Smooth muscle cell (in vitro differentiated cells): ENCODE measurements at regions not wholly inside any gene's neighbourhood (a gene's known extent, or its start where the extent isn't known, plus 50 kb on each side); places are given as distances from the start of the nearest gene placed in this dataset.

Source experiments
- DNase-seq: peaks from one replicate; lab custom pipeline; 2025; ENCODE audit not compliant: unreplicated experiment; lab: John Stamatoyannopoulos, UW
- H2AFZ ChIP-seq: fragments of 200-600 bp; sonication (generic); 2 replicates; pipeline ENCODE4 v1.6.0; 2016; ENCODE audit warnings: antibody characterized with exemption, low read depth, mild to moderate bottlenecking
- H3F3A ChIP-seq: fragments of 200-600 bp; sonication (generic); 2 replicates; pipeline ENCODE4 v1.6.0; 2017; ENCODE audit warnings: antibody characterized with exemption, low read depth
- H3K27ac ChIP-seq: fragments of 200-600 bp; sonication (generic); 2 replicates; pipeline ENCODE4 v1.5.1; 2016; ENCODE audit warnings: low read depth, mild to moderate bottlenecking
- H3K27me3 ChIP-seq: fragments of 200-600 bp; sonication (generic); 2 replicates; pipeline ENCODE4 v1.6.1; 2016; ENCODE audit warnings: low read depth, mild to moderate bottlenecking
- H3K36me3 ChIP-seq: fragments of 200-600 bp; sonication (generic); 2 replicates; pipeline ENCODE4 v1.5.1; 2016; ENCODE audit warnings: low read depth
- H3K4me1 ChIP-seq: fragments of 200-600 bp; sonication (generic); 2 replicates; pipeline ENCODE4 v1.5.1; 2016; ENCODE audit warnings: low read depth
- H3K4me2 ChIP-seq: fragments of 200-600 bp; sonication (generic); 2 replicates; pipeline ENCODE4 v1.6.0; 2016; ENCODE audit warnings: mild to moderate bottlenecking
- H3K4me3 ChIP-seq: fragments of 200-600 bp; sonication (generic); 2 replicates; pipeline ENCODE4 v1.5.1; 2016; ENCODE audit warnings: mild to moderate bottlenecking
- H3K79me2 ChIP-seq: fragments of 200-600 bp; sonication (generic); 2 replicates; pipeline ENCODE4 v1.6.0; 2016; ENCODE audit warnings: low read depth, mild to moderate bottlenecking
- H3K9ac ChIP-seq: fragments of 200-600 bp; sonication (generic); 2 replicates; pipeline ENCODE4 v1.6.0; 2016; ENCODE audit warnings: low read depth
- H3K9me3 ChIP-seq: fragments of 200-600 bp; sonication (generic); replicated peaks from 2 replicates; pipeline ENCODE4 v1.5.1; 2016; ENCODE audit warnings: low read depth
- H4K20me1 ChIP-seq: fragments of 200-600 bp; sonication (generic); 2 replicates; pipeline ENCODE4 v1.6.0; 2016; ENCODE audit warnings: low read depth
- CTCF ChIP-seq: fragments of 200-600 bp; sonication (generic); IDR thresholded peaks from 2 replicates; pipeline ENCODE4 v1.5.1; 2017; ENCODE audit warnings: borderline replicate concordance, mild to moderate bottlenecking, antibody characterized with exemption; ENCODE audit not compliant: insufficient read depth, poor library complexity, severe bottlenecking
- WGBS: methylation state at CpG from one replicate; pipeline ENCODE4 v1.1.7; 2016; ENCODE audit warnings: low lambda C conversion rate; 5-methylcytosine and 5-hydroxymethylcytosine counted together

GRCh38 chr6:14828201-14828611, 417.7 kb upstream of the JARID2 start:
- H4K20me1 ChIP-seq, result no peaks in the 10 kb centered on the region
- WGBS, result 61% methylated on average over 9 of the region's 9 CpGs
- TF ChIP-seq CTCF, result no peak

GRCh38 chr6:14831070-14831469, 414.8 kb upstream of the JARID2 start:
- H3K27me3 ChIP-seq, result peaks cover 32% of the 10 kb centered on the region
- no peaks in the 10 kb centered on the region for H4K20me1 ChIP-seq
- H3K4me3 ChIP-seq, result no peak overlapping the region
- H3K79me2 ChIP-seq, result no peaks in the 10 kb centered on the region
- no peak for TF ChIP-seq CTCF
- peaks cover 10% of the 10 kb centered on the region for H3K4me1 ChIP-seq
- no peak overlapping the region for H2AFZ ChIP-seq
- no peaks in the 10 kb centered on the region for H3K36me3 ChIP-seq
- no peaks in the 10 kb centered on the region for H3K9me3 ChIP-seq
- DNase-seq, result no peak
- H3K9ac ChIP-seq, result no peak overlapping the region
- 95% methylated on average over 5 of the region's 5 CpGs for WGBS
- H3K27ac ChIP-seq, result no peak overlapping the region
- H3F3A ChIP-seq, result no peaks in the 10 kb centered on the region
- no peak overlapping the region for H3K4me2 ChIP-seq

More at GRCh38 chr6:14828201-14828611, 417.7 kb upstream of the JARID2 start:
- no peaks in the 10 kb centered on the region for H3K9me3 ChIP-seq
- H3F3A ChIP-seq, result no peaks in the 10 kb centered on the region
- H3K27me3 ChIP-seq, result peaks cover 21% of the 10 kb centered on the region
- H3K79me2 ChIP-seq, result no peaks in the 10 kb centered on the region
- peaks cover 33% of the 10 kb centered on the region for H3K4me1 ChIP-seq
- DNase-seq, result no peak
- H3K4me2 ChIP-seq, result no peak overlapping the region
- H3K9ac ChIP-seq, result no peak overlapping the region
- H3K4me3 ChIP-seq, result no peak overlapping the region
- H3K27ac ChIP-seq, result no peak overlapping the region
- no peak overlapping the region for H2AFZ ChIP-seq
- H3K36me3 ChIP-seq, result no peaks in the 10 kb centered on the region

GRCh38 chr6:14831937-14832336, 413.9 kb upstream of the JARID2 start:
- Histone ChIP-seq H3K36me3 (no peaks in the 10 kb centered on the region), H4K20me1 (no peaks in the 10 kb centered on the region), H3K27ac (no peak overlapping the region), H3K4me3 (no peak overlapping the region), H3K4me1 (peaks cover 8% of the 10 kb centered on the region), H3K9ac (no peak overlapping the region), H3K9me3 (no peaks in the 10 kb centered on the region), H3K79me2 (no peaks in the 10 kb centered on the region), H3K27me3 (peaks cover 36% of the 10 kb centered on the region), H2AFZ (no peak overlapping the region), H3K4me2 (no peak overlapping the region), H3F3A (no peaks in the 10 kb centered on the region)
- no peak for DNase-seq
- 76% methylated on average over 6 of the region's 6 CpGs for WGBS
- TF ChIP-seq CTCF, result no peak

- Histone ChIP-seq H3K9me3 (no peaks in the 10 kb centered on the region), H3K4me1 (peaks cover 8% of the 10 kb centered on the region), H3K36me3 (no peaks in the 10 kb centered on the region), H3K4me2 (no peak overlapping the region), H3K4me3 (no peak overlapping the region), H3F3A (no peaks in the 10 kb centered on the region), H4K20me1 (no peaks in the 10 kb centered on the region), H2AFZ (no peak overlapping the region), H3K27ac (no peak overlapping the region), H3K27me3 (peaks cover 38% of the 10 kb centered on the region), H3K9ac (no peak overlapping the region), H3K79me2 (no peaks in the 10 kb centered on the region)
- TF ChIP-seq CTCF, result no peak
- DNase-seq, result no peak
- WGBS, result 68% methylated on average over 2 of the region's 2 CpGs
These were observed 413.4 kb upstream of the JARID2 start for GRCh38 chr6:14832427-14832826.
